GM23338 (cell line): ENCODE measurements at regions not wholly inside any gene's neighbourhood (a gene's known extent, or its start where the extent isn't known, plus 50 kb on each side); places are given as distances from the start of the nearest gene placed in this dataset.
"Not testable (repeated sequence)": the region's sequence is repeated elsewhere in the genome, so short reads cannot be mapped to it uniquely, and the experiment has no call there.

Source experiments
- ATAC-seq: fragments of 200-7000 bp; cut with Tn5 transposase; 3 replicates; pipeline ENCODE4 v1.9.1; 2020
- DNase-seq: peaks from one replicate; pipeline ENCODE4 v3.0.0-alpha.2; 2015; ENCODE audit warnings: low spot score
- H2AFZ ChIP-seq: fragments of 200-600 bp; sonication (generic); 2 replicates; pipeline ENCODE4 v1.8.0; 2016; ENCODE audit warnings: antibody characterized with exemption, mild to moderate bottlenecking, moderate library complexity
- H3F3A ChIP-seq: fragments of 200-600 bp; sonication (generic); replicated peaks from 2 replicates; pipeline ENCODE4 v1.8.0; 2017; ENCODE audit warnings: antibody characterized with exemption, mixed run types, low read depth
- H3K27ac ChIP-seq: fragments of 200-600 bp; sonication (generic); 2 replicates; pipeline ENCODE4 v1.6.1; 2016; ENCODE audit warnings: low read depth
- H3K27me3 ChIP-seq: fragments of 200-600 bp; sonication (generic); 2 replicates; pipeline ENCODE4 v1.8.0; 2016; ENCODE audit warnings: mild to moderate bottlenecking, mixed run types, moderate library complexity; ENCODE audit not compliant: insufficient read depth
- H3K36me3 ChIP-seq: fragments of 200-600 bp; sonication (generic); 2 replicates; pipeline ENCODE4 v1.8.0; 2016; ENCODE audit warnings: mild to moderate bottlenecking; ENCODE audit not compliant: insufficient read depth
- H3K4me1 ChIP-seq: fragments of 200-600 bp; sonication (generic); 2 replicates; pipeline ENCODE4 v1.8.0; 2016; ENCODE audit warnings: mild to moderate bottlenecking, moderate library complexity; ENCODE audit not compliant: insufficient read depth
- H3K4me2 ChIP-seq: fragments of 200-600 bp; sonication (generic); 2 replicates; pipeline ENCODE4 v1.7.1; 2017; ENCODE audit warnings: mixed run types
- H3K4me3 ChIP-seq: fragments of 200-600 bp; sonication (generic); 2 replicates; pipeline ENCODE4 v1.6.1; 2016; ENCODE audit warnings: mixed run types
- H3K79me2 ChIP-seq: fragments of 200-600 bp; sonication (generic); replicated peaks from 2 replicates; pipeline ENCODE4 v1.8.0; 2017; ENCODE audit warnings: mild to moderate bottlenecking; ENCODE audit not compliant: insufficient read depth
- H3K9me2 ChIP-seq: fragments of 200-600 bp; sonication (generic); 2 replicates; pipeline ENCODE4 v1.8.0; 2017; ENCODE audit not compliant: insufficient read depth
- H4K20me1 ChIP-seq: fragments of 200-600 bp; sonication (generic); replicated peaks from 2 replicates; pipeline ENCODE4 v1.8.0; 2017; ENCODE audit warnings: mild to moderate bottlenecking; ENCODE audit not compliant: insufficient read depth
- H3K27ac Mint-ChIP-seq: 2 replicates; pipeline ENCODE4 v1.8.0; 2020; ENCODE audit warnings: inconsistent platforms, mild to moderate bottlenecking, moderate library complexity, mixed read lengths
- H3K27me3 Mint-ChIP-seq: 3 replicates; pipeline ENCODE4 v1.8.0; 2022; ENCODE audit warnings: low read depth, mild to moderate bottlenecking, moderate library complexity, mixed read lengths, inconsistent platforms; ENCODE audit not compliant: insufficient read depth, poor library complexity
- H3K36me3 Mint-ChIP-seq: 3 replicates; pipeline ENCODE4 v1.8.0; 2021; ENCODE audit warnings: low read depth, mild to moderate bottlenecking, inconsistent platforms, moderate library complexity, mixed read lengths
- H3K4me1 Mint-ChIP-seq: 3 replicates; pipeline ENCODE4 v1.8.0; 2020; ENCODE audit warnings: mild to moderate bottlenecking, inconsistent platforms, mixed read lengths
- H3K4me3 Mint-ChIP-seq: 3 replicates; pipeline ENCODE4 v1.8.0; 2021; ENCODE audit warnings: moderate library complexity, mild to moderate bottlenecking, inconsistent platforms, mixed read lengths
- H3K9me3 Mint-ChIP-seq: 3 replicates; pipeline ENCODE4 v1.8.0; 2020; ENCODE audit warnings: moderate library complexity, mild to moderate bottlenecking, inconsistent platforms, mixed read lengths
- ZNF114 ChIP-seq: fragments of 250-450 bp; sonication (Bioruptor Pico); IDR thresholded peaks from 2 replicates; pipeline ENCODE4 v1.5.0; 2020; ENCODE audit warnings: mild to moderate bottlenecking, moderate library complexity

DNA sequence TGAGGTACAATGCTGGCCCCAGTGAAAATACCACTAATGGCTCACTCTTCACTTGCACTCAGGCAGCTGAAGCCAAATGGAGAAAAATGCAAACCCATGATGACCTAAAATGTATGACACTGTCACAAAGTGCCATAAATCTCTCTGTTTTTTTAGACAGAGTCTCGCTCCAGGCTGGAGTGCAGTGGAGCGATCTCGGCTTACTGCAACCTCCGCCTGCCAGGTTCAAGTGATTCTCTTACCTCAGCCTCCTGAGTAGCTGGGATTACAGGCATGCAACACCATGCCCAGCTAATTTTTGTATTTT, 64.5 kb upstream of the CCNY start:
- not testable (repeated sequence) for H3K27ac Mint-ChIP-seq, H3K36me3 Mint-ChIP-seq, H3K27me3 ChIP-seq, H3K9me2 ChIP-seq, H3F3A ChIP-seq, H3K4me1 Mint-ChIP-seq, H3K27ac ChIP-seq, H3K4me3 ChIP-seq, H3K9me3 Mint-ChIP-seq, H3K4me1 ChIP-seq, DNase-seq, H3K4me3 Mint-ChIP-seq, H3K79me2 ChIP-seq, H3K36me3 ChIP-seq, H3K27me3 Mint-ChIP-seq, H3K4me2 ChIP-seq, H4K20me1 ChIP-seq, ATAC-seq
- peak overlapping the region; percentile 80; the same call in 1 of the 2 replicates for H2AFZ ChIP-seq

GRCh38 chr10:35272401-35272800, 63.9 kb upstream of the CCNY start:
- not testable (repeated sequence) for H4K20me1 ChIP-seq, H3K36me3 ChIP-seq, H3K4me3 Mint-ChIP-seq, ATAC-seq, H3K27ac Mint-ChIP-seq, H2AFZ ChIP-seq, H3K9me3 Mint-ChIP-seq, H3K4me2 ChIP-seq, H3K27me3 ChIP-seq, H3K27ac ChIP-seq, H3K9me2 ChIP-seq, H3K27me3 Mint-ChIP-seq, H3F3A ChIP-seq, H3K4me1 ChIP-seq, DNase-seq, H3K36me3 Mint-ChIP-seq, H3K79me2 ChIP-seq, H3K4me3 ChIP-seq, H3K4me1 Mint-ChIP-seq

DNA sequence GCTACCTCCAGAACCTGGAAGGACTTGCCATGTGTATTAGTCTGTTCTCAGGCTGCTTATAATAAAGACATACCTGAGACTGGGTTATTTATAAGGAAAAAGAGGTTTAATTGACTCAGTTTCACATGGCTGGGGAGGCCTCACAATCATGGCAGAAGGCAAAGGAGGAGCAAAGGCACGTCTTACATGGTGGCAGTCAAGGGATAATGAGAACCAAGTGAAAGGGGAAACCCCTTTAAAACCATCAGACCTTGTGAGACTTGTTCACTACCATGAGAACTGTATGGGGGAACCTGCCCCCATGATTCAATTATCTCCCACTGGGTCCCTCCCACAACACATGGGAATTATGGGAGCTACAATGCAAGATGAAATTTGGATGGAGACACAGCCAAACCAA, 62.3 kb upstream of the CCNY start:
- not testable (repeated sequence) for H3K4me1 Mint-ChIP-seq, H3K27me3 Mint-ChIP-seq, H3K27ac Mint-ChIP-seq, H4K20me1 ChIP-seq, H3K4me1 ChIP-seq, H3K36me3 ChIP-seq, H3K4me3 ChIP-seq, H3K9me3 Mint-ChIP-seq, H3K27ac ChIP-seq, ATAC-seq, H2AFZ ChIP-seq, H3K9me2 ChIP-seq, H3K4me2 ChIP-seq, H3K79me2 ChIP-seq, DNase-seq, H3K27me3 ChIP-seq, H3K4me3 Mint-ChIP-seq, H3F3A ChIP-seq, H3K36me3 Mint-ChIP-seq

GRCh38 chr10:35274498-35275060, 61.7 kb upstream of the CCNY start:
- Histone ChIP-seq H3K4me3 (no peak overlapping the region), H2AFZ (peak overlapping the region; percentile 7; the same call in 1 of the 2 replicates), H3K9me2 (no peaks in the 10 kb centered on the region), H3F3A (no peaks in the 10 kb centered on the region), H4K20me1 (no peaks in the 10 kb centered on the region), H3K27ac (no peak overlapping the region), H3K79me2 (no peaks in the 10 kb centered on the region), H3K4me1 (no peaks in the 10 kb centered on the region), H3K4me2 (no peak overlapping the region), H3K27me3 (no peaks in the 10 kb centered on the region), H3K36me3 (no peaks in the 10 kb centered on the region)
- DNase-seq (no peak), ATAC-seq (no peak)
- H3K4me3 Mint-ChIP-seq = no peak overlapping the region
- H3K4me1 Mint-ChIP-seq = peaks cover 8% of the 10 kb centered on the region
- H3K27ac Mint-ChIP-seq = no peak overlapping the region
- no peaks in the 10 kb centered on the region for H3K36me3 Mint-ChIP-seq
- H3K9me3 Mint-ChIP-seq = no peaks in the 10 kb centered on the region; the same call in 2 of the 3 replicates
- no peak for TF ChIP-seq ZNF114
- H3K27me3 Mint-ChIP-seq = peaks cover 6% of the 10 kb centered on the region
